HG03139 (cell line): ENCODE measurements at regions not wholly inside any gene's neighbourhood (a gene's known extent, or its start where the extent isn't known, plus 50 kb on each side); places are given as distances from the start of the nearest gene placed in this dataset.
"Not testable (repeated sequence)": the region's sequence is repeated elsewhere in the genome, so short reads cannot be mapped to it uniquely, and the experiment has no call there.

Experiments
- ATAC-seq: cut with Tn5 transposase; IDR thresholded peaks from one replicate; pipeline ENCODE4 v1.9.1; 2021; ENCODE audit not compliant: unreplicated experiment

DNA sequence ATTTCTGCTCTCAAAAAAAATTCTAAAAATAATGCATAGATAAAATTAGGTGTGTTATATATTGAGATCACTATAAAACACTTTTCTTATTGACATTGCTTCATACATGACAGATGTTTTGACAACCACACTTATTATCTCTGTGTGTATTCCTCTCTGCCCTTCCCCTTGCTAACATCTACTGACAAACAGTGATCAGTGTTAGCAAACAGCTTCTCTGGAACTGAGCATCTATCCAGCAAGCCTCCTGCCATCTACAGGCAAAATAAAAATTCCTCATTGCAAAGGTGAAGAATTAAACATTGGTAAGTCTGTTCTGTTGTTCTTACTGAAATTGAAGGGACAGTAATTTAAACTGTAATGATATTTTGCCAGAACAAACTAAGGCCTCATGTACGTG, 2153.9 kb downstream of the NCAM2 start:
- no peak for ATAC-seq

DNA sequence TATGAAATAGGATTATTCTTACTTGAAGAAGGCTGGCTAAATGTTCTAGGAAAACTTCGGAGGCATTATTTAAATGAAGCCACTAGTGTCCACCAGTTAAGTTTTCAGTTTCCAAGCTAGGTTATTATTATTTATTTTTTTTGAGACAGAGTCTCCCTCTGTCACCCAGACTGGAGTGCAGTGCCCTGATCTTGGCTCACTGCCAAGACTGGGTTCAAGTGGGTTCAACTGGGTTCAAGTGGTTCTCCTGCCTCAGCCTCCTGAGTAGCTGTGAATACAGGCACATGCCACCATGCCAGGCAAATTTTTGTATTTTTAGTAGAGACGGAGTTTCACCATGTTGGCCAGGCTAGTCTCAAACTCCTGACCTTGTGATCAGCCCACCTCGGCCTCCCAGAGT, 2155.6 kb downstream of the NCAM2 start:
- not testable (repeated sequence) for ATAC-seq

DNA sequence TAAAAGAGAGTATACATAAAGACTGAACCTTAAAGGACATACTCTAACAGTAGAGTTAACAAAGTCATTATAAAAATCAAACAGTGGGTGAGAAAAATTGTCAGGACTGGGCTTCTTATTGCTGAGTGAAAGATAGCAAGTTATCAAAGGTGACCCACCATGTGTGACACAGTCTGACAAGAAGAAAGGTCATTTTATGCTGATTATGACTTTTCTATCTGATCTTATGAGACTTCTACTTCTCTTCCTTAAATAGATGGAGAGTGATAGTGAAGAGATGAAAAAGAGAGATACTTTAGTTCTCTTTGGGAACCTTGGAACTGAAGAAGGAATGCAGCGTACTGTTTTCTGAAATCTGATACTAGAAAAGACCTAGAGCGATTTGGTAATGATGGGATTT, 2157.1 kb downstream of the NCAM2 start:
- no peak for ATAC-seq

DNA sequence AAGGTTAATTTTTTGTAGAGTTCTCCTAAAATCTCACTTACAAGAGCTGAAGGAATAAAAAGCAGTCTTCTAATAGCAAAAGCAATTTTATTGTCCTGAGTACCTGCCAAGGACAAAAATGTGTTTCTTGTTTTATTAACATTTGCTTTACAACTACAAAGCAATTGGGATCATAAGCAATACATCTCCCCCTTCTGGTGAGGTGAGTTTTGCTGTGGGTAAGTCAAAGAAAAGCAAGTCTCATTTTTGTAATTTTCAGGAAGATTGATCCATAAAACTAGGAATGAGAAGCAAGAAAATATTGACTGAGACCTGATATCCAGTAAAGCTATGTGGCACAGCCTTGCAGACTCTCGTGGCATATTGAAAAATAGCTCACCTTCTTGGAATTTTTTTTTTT, 2162.7 kb downstream of the NCAM2 start:
- no peak for ATAC-seq

DNA sequence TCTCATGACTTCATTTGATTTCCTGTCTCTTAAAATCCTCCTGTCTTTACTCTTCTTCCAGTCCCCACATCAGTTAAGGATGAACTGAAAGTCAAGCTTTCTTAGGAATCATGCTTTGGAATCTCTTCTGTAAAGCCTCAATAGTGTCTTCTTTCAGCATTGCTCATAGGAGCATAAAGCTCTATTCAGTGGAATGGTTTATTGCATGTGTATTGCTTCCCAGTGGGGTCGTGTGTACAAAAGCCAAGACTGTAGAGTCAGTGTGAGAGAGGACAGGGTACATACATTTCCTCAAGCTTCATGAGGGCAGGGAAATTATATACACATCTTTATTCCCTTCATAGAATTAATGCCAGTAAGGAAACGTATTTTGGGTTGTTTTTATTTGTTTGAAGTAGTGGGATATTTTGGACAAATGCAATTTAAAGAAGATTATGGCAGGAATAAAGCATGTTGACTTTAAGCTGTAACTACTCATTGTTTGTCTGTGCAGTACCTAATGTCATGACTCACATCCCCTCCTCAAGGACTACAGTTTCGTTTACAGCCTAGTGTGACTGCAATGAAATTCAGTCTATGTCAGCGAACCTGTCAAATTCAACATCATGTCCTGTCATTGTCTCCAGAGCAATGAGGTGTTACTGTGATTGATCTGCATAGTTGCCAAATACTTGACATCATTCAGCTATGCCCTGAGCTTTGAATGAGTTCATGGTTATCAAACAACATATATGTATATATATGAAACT, 2164.2 kb downstream of the NCAM2 start:
- ATAC-seq, result no peak
